ENCODE measurements at regions not wholly inside any gene's neighbourhood (a gene's known extent, or its start where the extent isn't known, plus 50 kb on each side); places are given as distances from the start of the nearest gene placed in this dataset.
"Not testable (repeated sequence)": the region's sequence is repeated elsewhere in the genome, so short reads cannot be mapped to it uniquely, and the experiment has no call there.

DNA sequence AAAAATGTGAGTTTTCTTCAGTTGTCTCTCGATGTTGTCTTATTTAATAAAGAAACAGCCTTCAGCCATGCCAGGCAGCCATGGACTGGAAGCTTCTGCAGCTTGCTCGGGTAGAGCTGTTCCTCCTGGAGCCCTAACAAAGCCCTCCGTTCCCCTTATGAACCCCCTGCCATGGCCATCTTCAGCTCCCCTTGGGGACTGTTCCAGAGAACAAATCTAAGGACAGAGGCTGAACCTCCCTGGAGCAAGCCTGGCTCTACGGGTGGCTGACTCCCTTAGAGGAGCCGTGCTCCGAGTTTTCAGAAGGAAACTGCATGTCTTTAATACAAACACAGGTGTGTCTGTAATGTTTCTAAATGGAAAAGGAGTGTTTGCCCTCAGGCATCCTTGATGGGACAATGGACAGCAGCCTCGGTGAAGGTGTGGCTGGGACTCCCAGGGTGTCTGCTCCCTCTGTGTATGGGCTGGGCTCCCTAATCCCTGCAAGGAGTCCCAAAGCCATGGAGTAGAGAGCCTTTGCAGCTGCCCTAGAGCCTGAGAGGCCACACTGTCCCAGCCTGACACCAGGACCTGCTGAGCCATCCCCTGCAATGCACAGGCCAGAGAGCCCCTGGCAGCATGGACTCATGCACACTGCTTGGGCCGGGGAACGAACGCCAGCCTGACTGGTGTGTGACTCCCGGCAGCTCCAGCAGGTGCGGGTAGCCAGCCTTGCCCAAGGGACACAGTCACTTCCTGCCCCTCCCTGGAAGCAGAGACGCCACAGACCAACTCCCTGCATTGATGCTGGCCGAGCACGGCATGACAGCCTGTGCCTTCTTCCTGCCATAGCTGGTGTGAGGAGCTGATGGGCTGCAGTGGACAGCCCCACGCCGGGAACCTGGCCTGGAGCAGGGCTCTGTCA, 381.8 kb downstream of the TCERG1L start:
- POLR2A ChIA-PET, result no interaction called here
- CTCF ChIA-PET, result no interaction called here

DNA sequence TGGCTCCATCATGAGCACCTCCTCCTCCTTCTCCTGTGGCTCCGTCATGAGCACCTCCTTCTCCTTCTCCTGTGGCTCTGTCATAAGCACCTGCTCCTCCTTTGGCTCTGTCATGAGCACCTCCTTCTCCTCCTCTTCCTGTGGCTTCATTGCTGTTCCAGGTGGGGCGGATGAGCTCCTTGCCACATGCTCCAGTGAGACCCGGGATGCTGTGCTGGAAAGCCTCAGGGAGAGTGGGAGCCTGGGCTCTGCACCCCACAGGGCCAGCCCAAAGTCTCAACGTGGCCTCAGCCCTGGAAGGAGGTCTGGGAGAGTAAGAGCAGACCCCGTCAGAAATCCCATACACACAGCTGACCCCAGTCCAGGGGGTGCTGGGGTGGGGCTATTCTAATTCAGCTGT, 380.7 kb downstream of the TCERG1L start:
- ChIA-PET POLR2A (no interaction called here), CTCF (no interaction called here)

DNA sequence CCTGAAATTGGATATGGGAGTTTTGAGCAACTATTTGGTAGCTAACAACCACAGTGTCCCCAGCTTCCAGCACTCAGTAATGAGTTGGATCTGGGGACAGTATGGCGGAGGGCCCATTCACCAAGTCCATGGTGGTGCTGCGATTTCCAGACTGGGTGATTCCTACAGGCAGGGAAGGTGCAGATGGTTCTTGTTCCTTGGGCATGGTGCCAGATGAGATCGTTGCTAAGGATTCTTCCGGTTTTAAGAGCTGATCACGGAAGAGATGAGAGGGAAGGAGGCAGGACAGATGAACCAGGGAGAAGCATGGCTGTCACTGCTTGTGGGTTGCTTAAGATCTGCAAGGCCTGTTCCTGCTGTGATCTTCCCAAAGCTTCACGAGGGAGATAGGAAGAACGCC, 380.3 kb downstream of the TCERG1L start:
- POLR2A ChIA-PET, result no interaction called here

DNA sequence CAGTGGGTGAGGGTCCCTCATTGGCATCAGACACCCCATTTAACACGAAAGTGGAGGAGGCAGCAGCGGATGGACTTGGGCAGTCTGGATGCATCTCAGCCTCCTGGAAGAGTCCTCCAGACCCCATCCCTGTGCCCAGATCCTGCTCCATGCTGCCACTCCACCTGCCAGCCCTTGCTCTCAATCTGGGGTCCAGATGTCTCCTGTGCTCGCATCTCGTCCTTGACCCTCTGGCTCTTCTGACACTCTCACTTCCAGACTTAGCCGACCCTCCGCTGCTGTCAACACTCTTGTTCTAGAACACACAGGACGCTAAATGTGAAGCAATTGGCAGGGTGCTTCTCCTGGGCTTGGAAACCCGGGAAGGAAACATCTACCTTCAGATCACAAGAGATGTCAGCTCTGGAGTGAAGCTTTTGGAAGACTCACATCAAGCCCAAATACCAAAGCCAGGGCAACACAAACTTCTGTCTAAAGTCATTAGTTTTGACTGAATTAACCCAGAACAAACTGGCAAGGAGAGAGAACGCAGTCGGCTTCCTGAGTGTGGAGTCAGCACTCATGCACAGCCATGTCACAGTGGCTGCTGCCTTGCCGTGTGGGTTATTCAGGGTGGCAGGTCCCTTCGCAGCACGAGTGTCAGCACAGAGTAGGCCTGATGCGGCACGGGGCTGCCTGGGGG, 379.1 kb downstream of the TCERG1L start:
- ChIA-PET POLR2A (no interaction called here), CTCF (interaction anchor here (0.9 kb wide), 1 partner anchor 9 kb away, joined by 3 read pairs; no protein-coding TSS in a partner anchor)

More for the DNA sequence above, 380.3 kb downstream of the TCERG1L start:
- CTCF ChIA-PET, result no interaction called here

DNA sequence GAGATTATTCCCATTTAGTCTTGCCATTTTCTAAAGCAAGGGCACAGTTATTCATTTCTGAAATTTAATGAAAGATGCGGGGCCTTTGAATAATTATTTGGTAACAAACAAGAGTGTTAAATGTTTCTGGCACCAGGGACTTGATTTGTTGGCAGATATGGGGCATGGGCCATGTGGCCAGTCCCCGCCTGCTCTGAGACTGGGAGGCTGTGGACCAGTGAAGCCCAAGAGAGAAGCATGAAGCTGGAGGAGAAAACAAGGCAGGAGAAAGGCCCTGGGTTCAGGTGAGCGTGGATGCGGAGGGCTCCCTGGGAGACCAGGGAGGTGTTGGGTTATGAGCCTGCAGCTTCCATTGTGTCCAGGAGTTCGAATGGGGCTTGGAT, 378.5 kb downstream of the TCERG1L start:
- POLR2A ChIA-PET, result no interaction called here
- CTCF ChIA-PET, result no interaction called here

DNA sequence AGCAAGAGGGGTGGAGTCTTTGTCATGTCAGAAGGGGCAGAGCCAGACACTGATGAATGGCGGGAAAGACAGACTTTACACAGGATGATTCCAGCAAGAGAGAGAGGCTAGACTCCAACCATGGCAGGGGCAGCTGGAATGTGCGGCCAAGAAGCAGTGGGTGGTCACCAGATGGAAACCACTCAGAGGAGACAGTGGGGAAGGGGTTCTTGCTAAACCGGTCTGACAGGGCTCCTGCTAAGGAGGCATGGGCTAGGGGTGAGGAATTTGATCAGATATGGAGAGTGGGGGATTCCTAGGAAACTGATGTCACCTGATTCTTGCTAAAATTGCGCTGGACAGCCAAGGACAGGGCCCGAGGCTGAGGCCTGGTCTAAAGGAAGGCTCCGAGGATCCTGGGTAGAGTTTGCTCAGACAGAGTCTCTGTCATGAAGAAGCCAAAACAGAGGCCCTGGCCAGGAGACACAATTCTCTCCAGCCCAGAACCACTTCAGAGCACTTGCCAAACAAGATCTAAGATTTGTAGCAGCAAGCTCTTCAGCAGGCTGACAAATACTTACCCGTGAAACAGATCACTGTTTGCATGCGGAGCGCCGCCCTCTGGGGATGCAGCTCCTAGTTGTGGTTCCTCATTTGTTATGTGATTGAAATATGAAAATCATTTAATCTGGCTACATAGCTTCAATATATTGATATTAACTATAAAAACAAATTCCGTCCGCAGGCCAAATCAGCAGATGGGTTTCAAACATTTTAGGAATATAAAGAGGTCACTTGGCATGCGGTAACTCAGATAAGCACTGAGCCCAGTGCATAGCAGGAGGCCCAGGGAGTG, 377.0 kb downstream of the TCERG1L start:
- ChIA-PET CTCF (no interaction called here), POLR2A (no interaction called here)

DNA sequence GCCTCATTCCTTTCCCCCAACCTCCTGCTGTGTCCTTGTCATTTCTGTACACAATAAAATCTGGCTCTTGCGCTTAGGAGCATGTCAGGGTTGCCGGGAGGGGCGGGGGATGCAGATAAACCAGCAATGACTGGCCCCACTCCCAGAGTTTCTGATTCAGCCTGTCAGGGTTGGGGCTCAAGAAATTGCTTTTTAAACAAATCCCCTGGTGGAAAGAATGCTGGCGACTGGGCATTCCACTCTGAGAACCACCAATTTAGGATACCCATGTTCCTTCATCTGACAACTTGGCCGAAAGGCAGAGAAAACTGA, 376.4 kb downstream of the TCERG1L start:
- POLR2A ChIA-PET, result no interaction called here
- CTCF ChIA-PET, result no interaction called here

DNA sequence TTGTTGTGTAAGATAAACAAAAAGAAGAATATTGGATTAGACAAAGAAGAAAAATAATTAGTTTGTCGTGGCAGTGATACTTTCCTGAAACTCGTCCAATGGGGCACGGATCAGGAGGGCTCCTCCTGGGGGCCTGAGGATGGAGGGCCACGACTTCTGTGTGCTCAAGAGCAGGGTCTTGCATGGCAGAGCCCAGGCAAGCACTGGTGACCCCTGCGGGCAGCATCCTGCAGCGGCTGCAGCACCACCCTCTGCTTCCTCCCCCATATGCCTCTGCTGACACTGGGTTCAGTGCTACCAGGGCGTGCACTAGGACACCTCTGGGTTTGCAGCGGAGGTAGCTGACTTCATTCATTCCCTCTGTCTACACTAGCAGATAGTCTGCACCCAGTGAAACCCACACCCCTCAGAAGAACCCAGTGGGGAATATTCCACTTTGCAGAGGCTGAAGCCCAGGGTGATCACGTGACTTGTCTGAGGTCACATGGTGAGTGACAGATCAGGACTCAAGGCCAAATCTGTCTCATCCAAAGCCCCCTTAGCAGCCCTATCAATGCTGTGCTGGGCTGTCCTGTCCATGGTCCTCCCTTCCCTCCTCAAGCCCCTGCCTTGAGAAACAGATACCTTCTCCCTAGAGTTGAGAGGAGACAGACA, 375.5 kb downstream of the TCERG1L start:
- ChIA-PET CTCF (no interaction called here), POLR2A (no interaction called here)

DNA sequence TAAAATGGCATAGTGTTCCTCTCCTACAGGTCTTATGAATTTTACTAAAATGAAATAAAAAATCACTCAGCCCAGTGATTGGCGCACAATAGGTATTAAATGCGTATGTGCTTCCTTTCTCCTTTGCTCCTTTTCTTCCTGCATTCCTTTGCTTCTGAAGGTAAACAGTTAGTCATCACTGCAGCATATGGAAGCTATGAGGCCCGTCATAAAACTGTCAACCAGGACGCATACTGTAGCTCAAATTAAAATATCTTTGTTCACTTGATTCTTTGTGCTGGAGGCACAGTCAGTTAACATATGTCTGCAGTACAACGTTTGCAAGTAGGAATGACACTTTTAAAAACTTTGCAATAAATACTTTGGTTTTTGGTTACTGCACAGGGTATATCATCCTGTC, 374.7 kb downstream of the TCERG1L start:
- POLR2A ChIA-PET, result no interaction called here
- CTCF ChIA-PET, result no interaction called here

DNA sequence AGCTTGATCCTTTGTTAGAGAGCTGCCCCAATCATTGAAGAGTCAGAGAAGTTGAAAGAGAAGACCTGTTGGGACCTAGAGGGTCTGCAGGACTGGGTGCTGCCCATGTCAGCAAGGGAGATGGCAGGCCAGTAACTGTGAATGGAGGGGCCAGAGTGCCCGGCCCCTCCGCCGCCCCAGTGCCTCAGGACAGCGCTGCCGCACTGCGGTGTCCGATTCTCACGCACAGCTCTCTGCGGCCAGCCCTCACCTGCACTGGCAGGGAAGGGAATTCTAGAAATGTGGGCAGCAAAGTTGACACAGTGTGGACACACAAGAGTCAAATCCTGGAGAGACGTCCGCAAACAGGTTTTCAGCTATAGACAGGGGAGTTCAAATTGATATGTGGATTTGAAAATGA, 373.5 kb downstream of the TCERG1L start:
- POLR2A ChIA-PET, result no interaction called here
- CTCF ChIA-PET, result no interaction called here

DNA sequence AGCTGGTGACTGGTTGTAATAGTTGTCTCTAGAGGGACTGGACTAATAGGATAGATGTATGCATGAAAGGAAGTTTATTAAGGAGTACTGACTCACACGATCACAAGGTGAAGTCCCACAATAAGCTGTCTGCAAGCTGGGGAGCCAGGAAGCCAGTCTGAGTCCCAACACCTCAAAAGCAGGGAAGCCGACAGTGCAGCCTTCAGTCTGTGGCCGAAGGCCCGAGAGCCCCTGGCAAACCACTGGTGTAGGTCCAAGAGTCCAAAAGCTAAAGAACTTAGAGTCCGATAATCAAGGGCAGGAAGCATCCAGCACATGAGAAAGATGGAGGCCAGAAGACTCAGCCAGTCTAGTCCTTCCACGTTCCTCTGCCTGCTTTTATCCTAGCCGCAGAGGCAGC, 372.6 kb downstream of the TCERG1L start:
- POLR2A ChIA-PET, CTCF ChIA-PET: not testable (repeated sequence)

DNA sequence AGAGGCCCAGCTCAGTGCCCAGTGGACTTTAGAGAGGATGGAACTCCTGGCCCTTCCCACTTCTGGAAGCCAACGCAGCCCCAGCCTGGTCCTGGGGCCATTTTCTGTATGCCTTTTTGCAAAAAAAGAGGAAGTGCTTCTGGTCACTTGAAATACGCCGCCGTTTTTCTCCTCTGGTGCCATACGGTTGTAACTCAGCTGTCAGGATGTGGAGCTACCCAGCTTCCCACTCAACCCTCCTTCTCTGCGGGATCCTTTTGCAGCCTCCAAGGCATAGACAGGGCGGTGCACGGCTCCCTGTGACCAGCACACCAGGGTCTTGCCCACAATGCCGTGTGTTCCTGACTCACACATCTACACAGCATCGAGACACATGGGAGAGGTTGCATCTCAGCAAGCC, 369.6 kb downstream of the TCERG1L start:
- ChIA-PET POLR2A (no interaction called here), CTCF (no interaction called here)

DNA sequence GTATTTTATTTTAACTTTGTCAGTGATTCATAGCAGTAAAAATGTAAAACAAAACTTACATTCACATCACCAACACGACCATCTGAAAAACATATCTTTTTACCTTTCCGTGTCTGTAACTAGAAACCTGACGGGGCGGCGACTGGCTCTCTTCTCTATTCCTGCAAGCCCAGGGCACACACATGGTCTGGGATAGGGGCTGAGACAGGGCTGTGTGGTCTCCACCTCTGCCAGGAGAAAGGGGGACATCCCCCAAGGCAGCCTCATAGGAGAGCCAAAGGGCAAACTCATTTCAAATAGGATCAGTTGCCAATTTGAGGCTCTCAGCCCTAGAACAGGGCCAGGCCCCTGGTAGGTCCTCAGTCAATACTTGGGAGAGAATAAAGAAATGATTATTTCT, 359.4 kb downstream of the TCERG1L start:
- ChIA-PET POLR2A (no interaction called here), CTCF (no interaction called here)

DNA sequence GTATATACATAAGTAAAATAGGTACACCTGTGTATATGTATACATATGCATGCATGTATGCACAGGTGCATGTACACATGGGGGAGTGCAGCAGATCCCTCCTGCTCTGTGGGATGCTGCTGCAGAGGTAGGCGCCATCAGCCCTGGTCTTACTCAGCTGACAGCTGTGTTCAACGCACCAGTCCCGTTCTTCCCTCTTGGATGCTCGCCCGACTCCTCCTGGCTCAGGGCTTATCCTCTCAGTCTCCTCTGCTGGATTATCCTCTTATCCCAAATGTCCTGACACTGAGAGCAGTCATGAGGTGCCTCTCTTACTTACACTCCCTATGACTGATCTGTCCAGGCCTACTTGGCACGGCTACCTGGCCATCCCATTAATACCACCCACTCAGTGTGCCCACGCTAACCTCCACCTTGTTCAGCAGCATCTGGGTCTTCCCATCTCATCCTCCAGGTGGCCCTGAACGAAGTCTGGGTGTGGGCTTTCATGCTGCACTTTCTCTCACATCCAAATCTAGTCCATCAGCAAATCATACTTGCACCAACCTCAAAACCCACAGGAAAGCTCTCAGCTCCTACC, 357.1 kb downstream of the TCERG1L start:
- CTCF ChIA-PET, result no interaction called here
- POLR2A ChIA-PET, result no interaction called here

DNA sequence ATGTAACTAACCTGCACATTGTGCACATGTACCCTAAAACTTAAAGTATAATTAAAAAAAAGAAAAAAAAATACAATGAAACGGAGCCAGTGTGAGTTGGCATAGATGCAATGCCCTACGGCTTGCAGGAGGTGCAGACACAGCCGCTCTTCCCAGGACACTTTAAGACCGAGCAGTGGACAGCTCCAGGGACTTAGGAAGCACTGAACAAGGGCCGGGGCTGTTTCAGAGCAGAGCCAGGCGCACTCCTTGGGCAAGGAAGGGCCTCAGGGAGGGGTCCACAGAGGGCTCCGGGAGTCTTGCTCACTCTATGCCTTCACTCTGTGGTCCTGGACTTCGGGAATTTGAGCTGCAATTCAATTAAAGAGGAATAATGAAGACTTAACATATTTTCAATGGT, 355.3 kb downstream of the TCERG1L start:
- ChIA-PET POLR2A (no interaction called here), CTCF (no interaction called here)

DNA sequence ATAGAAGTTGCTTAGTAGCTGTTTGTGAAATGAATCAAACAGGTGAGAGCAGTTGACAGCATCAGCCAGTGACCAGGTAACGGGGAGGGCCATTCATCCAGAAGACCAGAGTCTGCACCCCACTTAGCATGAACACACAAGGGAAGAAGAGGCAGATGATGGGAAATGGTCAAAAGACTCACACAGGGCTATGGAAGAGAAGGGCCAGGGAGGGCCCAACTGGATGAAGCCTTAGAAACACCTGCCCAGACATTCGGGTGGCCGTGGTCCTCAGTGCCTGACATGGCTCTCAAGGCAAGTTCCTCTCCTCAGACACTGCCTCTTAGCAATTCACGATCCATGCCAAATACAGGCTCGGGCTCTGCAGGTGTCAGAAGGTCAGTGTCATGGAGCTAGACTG, 354.1 kb downstream of the TCERG1L start:
- ChIA-PET POLR2A (no interaction called here), CTCF (no interaction called here)

DNA sequence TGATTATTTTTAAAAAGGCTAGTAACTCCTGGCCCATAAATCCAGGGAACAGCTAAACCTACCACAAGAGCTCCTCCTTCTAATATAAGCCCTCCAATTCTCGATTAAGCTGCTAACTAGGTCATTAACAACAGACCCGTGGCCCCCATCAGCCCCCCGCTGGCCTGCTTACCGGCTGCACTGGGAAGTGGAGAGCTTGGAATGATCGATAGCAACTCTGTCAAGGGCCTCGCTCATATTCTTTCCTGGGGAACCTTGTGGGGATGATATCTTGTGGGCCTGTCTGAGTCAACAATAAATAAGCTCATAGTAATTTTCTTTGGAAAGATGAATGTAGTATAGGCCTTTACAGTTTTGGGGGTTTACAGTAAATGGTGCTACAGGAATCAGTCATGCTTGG, 353.5 kb downstream of the TCERG1L start:
- POLR2A ChIA-PET, result no interaction called here

DNA sequence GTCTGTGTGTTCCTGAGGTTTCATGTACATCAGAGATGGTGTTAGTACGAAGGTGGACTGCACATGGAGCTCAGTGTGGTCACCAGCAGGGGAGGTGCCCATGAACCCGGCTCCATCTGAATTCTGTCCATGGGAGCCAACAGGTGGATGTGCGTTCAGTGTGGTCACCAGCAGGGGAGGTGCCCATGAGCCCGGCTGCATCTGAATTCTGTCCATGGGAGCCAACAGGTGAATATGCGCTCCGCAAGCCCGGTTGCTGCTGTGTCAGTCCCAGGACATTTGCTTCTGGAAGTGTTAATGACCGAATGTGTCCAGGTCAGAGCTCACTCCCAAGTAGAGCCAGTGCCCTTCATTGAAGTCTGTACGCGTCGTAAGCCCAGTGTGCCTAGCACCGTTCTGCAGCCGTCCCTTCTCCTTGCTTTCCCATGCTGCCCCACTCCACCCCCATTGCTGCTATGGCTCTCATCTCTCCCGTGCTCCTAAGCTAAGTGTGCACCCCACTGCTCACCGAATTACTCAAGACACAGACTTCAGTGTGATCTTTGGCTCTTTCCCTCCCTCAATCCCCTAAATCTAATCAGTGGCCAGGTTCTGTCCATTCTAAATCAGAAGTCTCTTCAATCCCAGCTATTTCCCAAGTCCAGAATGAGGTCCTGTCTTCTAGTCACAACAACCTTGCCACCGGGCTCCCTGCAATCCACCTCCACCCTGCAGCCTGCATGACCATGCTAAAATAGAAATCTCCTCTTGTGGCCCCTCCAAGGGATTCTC, 352.4 kb downstream of the TCERG1L start:
- CTCF ChIA-PET, result interaction anchor here (1.5 kb wide), 1 partner anchor 100 kb away, joined by 3 read pairs; no protein-coding TSS in a partner anchor
- POLR2A ChIA-PET, result no interaction called here

More for the DNA sequence above, 353.5 kb downstream of the TCERG1L start:
- CTCF ChIA-PET, result no interaction called here

DNA sequence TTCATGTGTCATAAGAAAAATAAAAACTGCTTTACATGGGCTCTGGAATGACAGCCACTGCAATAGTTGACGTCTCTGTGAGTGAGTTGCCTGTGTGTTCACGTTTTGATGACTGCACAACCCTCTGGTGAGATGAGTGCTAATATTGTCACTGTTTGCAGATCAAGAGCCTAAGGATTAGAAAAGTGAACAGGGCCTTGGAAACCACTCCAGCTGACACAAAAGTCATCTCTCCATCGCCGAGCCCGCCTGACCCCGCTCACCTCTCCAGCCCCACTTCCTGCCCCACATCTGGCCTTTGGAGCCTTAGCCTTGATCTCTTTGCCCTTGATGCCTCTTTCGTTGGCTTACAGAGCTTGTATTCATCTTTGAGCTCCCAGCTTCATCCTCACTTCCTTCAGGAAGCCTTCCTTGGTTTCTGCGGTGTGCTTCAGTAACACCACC, 351.7 kb downstream of the TCERG1L start:
- CTCF ChIA-PET, result interaction anchor here (1.5 kb wide), 1 partner anchor 99 kb away, joined by 3 read pairs; no protein-coding TSS in a partner anchor
- POLR2A ChIA-PET, result no interaction called here

Data from activated CD8-positive, alpha-beta memory T cell treated with anti-CD3 and anti-CD28 coated beads for 36 hours (primary cell).